M059J (cell line): ENCODE measurements at regions not wholly inside any gene's neighbourhood (a gene's known extent, or its start where the extent isn't known, plus 50 kb on each side); places are given as distances from the start of the nearest gene placed in this dataset.
"Not testable (repeated sequence)": the region's sequence is repeated elsewhere in the genome, so short reads cannot be mapped to it uniquely, and the experiment has no call there.

Experiments
- DNase-seq: peaks from one replicate; pipeline ENCODE4 v3.0.0-alpha.2; 2012; ENCODE audit warnings: low read depth

DNA sequence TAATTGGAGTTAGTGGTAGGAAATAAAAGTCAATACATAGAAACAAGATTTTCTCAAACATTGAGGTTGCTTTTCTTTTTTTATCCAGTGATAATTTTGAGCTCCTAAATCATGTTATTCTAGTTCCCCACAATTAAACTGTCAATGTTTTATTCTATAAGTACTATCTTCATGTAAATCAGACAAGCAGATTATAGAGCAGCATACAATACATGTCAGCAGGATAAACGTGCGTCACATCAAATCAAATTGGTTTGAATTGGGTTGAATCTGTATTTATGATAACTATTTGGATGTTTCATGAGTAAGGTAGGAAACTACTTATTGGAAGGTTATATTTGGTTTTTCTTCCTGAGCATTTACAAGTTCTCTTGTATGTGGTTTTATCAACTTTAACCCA is 2028.7 kb downstream of the NCAM2 start:
- DNase-seq = no peak

- DNase-seq = no peak
Measured at GRCh38 chr21:23039846-23040245, 2041.6 kb downstream of the NCAM2 start.

GRCh38 chr21:23045955-23046354 is 2047.7 kb downstream of the NCAM2 start:
- no peak for DNase-seq

- no peak for DNase-seq
Measured at GRCh38 chr21:23067672-23068071, 2069.5 kb downstream of the NCAM2 start.

- DNase-seq = no peak
Measured at GRCh38 chr21:23083242-23083641, 2085.0 kb downstream of the NCAM2 start.

- no peak for DNase-seq
Measured at GRCh38 chr21:23093259-23093658, 2095.1 kb downstream of the NCAM2 start.

GRCh38 chr21:23099185-23099584 is 2101.0 kb downstream of the NCAM2 start:
- no peak for DNase-seq

GRCh38 chr21:23101111-23101510 is 2102.9 kb downstream of the NCAM2 start:
- no peak for DNase-seq

GRCh38 chr21:23108533-23108932 is 2110.3 kb downstream of the NCAM2 start:
- DNase-seq = no peak

DNA sequence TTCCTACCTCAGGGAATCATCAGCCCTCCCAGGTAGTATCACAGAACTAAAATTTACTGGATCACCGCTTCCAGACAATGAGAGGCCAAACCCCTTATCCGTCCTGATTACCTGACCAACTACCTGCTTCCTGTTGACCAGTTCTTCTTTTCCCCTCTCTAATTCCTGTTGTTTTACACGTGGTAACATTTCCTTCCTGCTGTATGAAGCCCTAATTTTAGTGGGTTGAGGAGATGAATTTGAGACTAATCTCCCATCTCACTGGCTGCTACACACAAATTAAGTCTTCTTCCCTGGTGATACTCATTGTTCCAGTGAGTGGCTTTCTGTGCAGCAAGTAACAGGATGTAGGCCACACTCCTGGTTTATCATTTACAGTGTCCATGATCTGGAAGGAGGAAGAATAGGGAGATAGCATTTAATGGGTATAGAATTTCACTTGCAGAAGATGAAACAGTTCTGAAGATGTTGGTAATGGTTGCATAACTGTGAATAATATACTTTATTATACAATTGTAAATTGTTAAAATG is 2112.9 kb downstream of the NCAM2 start:
- DNase-seq = no peak

DNA sequence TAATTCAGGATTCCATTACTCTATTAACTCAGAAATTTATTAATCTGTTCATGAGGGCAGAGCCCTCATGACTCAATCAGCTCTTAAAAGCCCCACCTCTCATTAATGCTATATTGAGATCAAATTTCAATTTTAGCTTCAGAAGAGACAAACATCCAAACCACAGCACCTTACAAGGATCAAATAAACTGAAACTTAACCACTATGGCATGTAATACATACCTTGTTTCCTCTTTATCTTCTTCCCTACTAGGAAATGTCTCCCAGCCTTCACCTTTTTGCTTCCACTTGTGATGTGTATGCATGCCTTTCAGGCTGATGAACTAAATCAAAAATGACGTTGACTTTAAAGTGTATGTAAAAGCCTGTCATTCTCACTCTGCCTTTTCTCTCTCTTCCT is 2121.3 kb downstream of the NCAM2 start:
- no peak for DNase-seq

DNA sequence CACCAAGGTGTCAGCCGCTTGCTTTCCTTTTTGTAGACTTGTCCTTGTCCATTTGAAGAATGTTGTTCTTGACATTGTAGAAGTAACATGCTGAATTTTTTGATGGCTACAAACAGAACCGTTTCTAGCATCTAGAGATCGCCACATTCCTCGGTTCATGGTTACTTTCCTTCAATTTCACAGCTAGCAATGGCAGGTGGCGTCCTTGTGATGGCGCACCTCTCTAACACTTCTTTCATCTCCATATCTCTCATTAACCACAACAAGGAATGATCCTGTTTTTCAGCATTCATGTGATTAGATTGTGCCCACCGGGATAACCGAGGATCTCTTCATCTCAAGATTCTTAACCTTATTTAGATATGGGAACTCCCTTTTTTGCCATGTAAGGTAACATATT is 2129.8 kb downstream of the NCAM2 start:
- DNase-seq = no peak

- DNase-seq = no peak
Measured at GRCh38 chr21:23130308-23130707, 2132.1 kb downstream of the NCAM2 start.

- no peak for DNase-seq
Measured at GRCh38 chr21:23131177-23131576, 2133.0 kb downstream of the NCAM2 start.

DNA sequence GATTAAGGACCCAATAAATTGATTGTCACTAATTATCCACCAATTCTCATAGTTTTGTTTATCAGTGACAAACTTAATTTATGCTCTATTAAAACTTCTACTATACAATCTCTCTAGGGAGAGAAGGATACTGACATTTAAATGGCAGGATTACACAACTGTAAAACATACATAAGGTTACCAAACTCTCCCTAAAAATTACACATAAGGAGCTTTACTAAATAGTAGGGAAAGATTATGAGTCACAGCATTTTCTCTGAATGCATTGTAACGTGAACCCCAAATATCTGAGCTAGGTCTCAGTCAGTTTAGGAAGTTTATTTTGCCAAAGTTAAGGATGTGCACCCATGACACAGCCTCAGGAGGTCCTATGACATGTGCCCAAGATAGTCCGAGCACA is 2140.6 kb downstream of the NCAM2 start:
- no peak for DNase-seq

- DNase-seq = no peak
Measured at GRCh38 chr21:23152130-23152529, 2153.9 kb downstream of the NCAM2 start.

GRCh38 chr21:23153842-23154241 is 2155.6 kb downstream of the NCAM2 start:
- DNase-seq = not testable (repeated sequence)

DNA sequence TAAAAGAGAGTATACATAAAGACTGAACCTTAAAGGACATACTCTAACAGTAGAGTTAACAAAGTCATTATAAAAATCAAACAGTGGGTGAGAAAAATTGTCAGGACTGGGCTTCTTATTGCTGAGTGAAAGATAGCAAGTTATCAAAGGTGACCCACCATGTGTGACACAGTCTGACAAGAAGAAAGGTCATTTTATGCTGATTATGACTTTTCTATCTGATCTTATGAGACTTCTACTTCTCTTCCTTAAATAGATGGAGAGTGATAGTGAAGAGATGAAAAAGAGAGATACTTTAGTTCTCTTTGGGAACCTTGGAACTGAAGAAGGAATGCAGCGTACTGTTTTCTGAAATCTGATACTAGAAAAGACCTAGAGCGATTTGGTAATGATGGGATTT is 2157.1 kb downstream of the NCAM2 start:
- DNase-seq = no peak

- DNase-seq = no peak
Measured at GRCh38 chr21:23160914-23161313, 2162.7 kb downstream of the NCAM2 start.

DNA sequence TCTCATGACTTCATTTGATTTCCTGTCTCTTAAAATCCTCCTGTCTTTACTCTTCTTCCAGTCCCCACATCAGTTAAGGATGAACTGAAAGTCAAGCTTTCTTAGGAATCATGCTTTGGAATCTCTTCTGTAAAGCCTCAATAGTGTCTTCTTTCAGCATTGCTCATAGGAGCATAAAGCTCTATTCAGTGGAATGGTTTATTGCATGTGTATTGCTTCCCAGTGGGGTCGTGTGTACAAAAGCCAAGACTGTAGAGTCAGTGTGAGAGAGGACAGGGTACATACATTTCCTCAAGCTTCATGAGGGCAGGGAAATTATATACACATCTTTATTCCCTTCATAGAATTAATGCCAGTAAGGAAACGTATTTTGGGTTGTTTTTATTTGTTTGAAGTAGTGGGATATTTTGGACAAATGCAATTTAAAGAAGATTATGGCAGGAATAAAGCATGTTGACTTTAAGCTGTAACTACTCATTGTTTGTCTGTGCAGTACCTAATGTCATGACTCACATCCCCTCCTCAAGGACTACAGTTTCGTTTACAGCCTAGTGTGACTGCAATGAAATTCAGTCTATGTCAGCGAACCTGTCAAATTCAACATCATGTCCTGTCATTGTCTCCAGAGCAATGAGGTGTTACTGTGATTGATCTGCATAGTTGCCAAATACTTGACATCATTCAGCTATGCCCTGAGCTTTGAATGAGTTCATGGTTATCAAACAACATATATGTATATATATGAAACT is 2164.2 kb downstream of the NCAM2 start:
- DNase-seq = no peak
